Calu3 (cell line): ENCODE measurements at regions not wholly inside any gene's neighbourhood (a gene's known extent, or its start where the extent isn't known, plus 50 kb on each side); places are given as distances from the start of the nearest gene placed in this dataset.

Experiments used
- BruUV-seq: library from RNA; stranded (reverse); fragments of 400-500 nt; replicated peaks from 2 replicates; lab custom pipeline; 2021; lab: Mats Ljungman, UMichigan
- CTCF ChIA-PET: fragments of 300-600 bp; sonication (Branson Sonifier 250); formaldehyde crosslinking; loops from one replicate; lab custom pipeline; 2022; ENCODE audit warnings: antibody characterized with exemption; lab: Charles Lee
- DNase-seq: peaks from one replicate; pipeline ENCODE4 v3.0.0; 2022
- H3K27ac Mint-ChIP-seq: one replicate; pipeline ENCODE4 v1.8.0; 2022; ENCODE audit warnings: mixed read lengths; ENCODE audit not compliant: unreplicated experiment
- H3K27me3 Mint-ChIP-seq: one replicate; pipeline ENCODE4 v1.8.0; 2022; ENCODE audit warnings: mixed read lengths; ENCODE audit not compliant: unreplicated experiment
- H3K36me3 Mint-ChIP-seq: one replicate; pipeline ENCODE4 v1.8.0; 2022; ENCODE audit warnings: mild to moderate bottlenecking, moderate library complexity, mixed read lengths; ENCODE audit not compliant: insufficient read depth, unreplicated experiment
- H3K4me1 Mint-ChIP-seq: one replicate; pipeline ENCODE4 v1.8.0; 2022; ENCODE audit warnings: mild to moderate bottlenecking, low read depth, mixed read lengths; ENCODE audit not compliant: unreplicated experiment
- H3K4me3 Mint-ChIP-seq: one replicate; pipeline ENCODE4 v1.8.0; 2022; ENCODE audit warnings: mild to moderate bottlenecking, low read depth, moderate library complexity, mixed read lengths; ENCODE audit not compliant: unreplicated experiment
- H3K9me3 Mint-ChIP-seq: one replicate; pipeline ENCODE4 v1.8.0; 2022; ENCODE audit warnings: low read depth, mixed read lengths; ENCODE audit not compliant: unreplicated experiment
- CTCF ChIP-seq: fragments of 200-600 bp; IDR thresholded peaks from one replicate; pipeline ENCODE4 v1.8.0; 2022; ENCODE audit warnings: antibody characterized with exemption; ENCODE audit not compliant: unreplicated experiment
- intact Hi-C: fragments of 100-400 bp; cut with micrococcal nuclease; formaldehyde crosslinking; loops from one replicate; pipeline ENCODE4 v1.10.0; 2022; ENCODE audit not compliant: unreplicated experiment

GRCh38 chr18:78786776-78787175 is 192.8 kb upstream of the SALL3 start:
- H3K36me3 Mint-ChIP-seq = peaks cover 4% of the 10 kb centered on the region
- TF ChIP-seq CTCF = no peak
- H3K4me1 Mint-ChIP-seq = no peaks in the 10 kb centered on the region
- no TSS peak for BruUV-seq
- DNase-seq = no peak
- intact Hi-C loops = no loop called here
- no peaks in the 10 kb centered on the region for H3K27me3 Mint-ChIP-seq
- H3K27ac Mint-ChIP-seq = no peak overlapping the region
- H3K9me3 Mint-ChIP-seq = peaks cover 3% of the 10 kb centered on the region
- CTCF ChIA-PET = no interaction called here
- no peak overlapping the region for H3K4me3 Mint-ChIP-seq

- BruUV-seq = no TSS peak
- Mint-ChIP-seq H3K4me3 (no peak overlapping the region), H3K27ac (no peak overlapping the region), H3K4me1 (no peaks in the 10 kb centered on the region), H3K36me3 (peaks cover 4% of the 10 kb centered on the region), H3K9me3 (peaks cover 3% of the 10 kb centered on the region), H3K27me3 (no peaks in the 10 kb centered on the region)
- TF ChIP-seq CTCF = no peak
- DNase-seq = no peak
- CTCF ChIA-PET = no interaction called here
- intact Hi-C loops = no loop called here
Observed at GRCh38 chr18:78787751-78788150, 191.9 kb upstream of the SALL3 start.

GRCh38 chr18:78788161-78788560 is 191.5 kb upstream of the SALL3 start:
- no peak for DNase-seq
- Mint-ChIP-seq H3K36me3 (peaks cover 4% of the 10 kb centered on the region), H3K4me3 (no peak overlapping the region), H3K27ac (no peak overlapping the region), H3K9me3 (peaks cover 3% of the 10 kb centered on the region), H3K4me1 (no peaks in the 10 kb centered on the region), H3K27me3 (no peaks in the 10 kb centered on the region)
- BruUV-seq = no TSS peak
- CTCF ChIA-PET = no interaction called here
- intact Hi-C loops = no loop called here
- no peak for TF ChIP-seq CTCF

GRCh38 chr18:78789850-78790249 is 189.8 kb upstream of the SALL3 start:
- no TSS peak for BruUV-seq
- Mint-ChIP-seq H3K27me3 (no peaks in the 10 kb centered on the region), H3K9me3 (peaks cover 2% of the 10 kb centered on the region), H3K27ac (no peak overlapping the region), H3K4me3 (no peak overlapping the region), H3K4me1 (no peaks in the 10 kb centered on the region), H3K36me3 (peaks cover 4% of the 10 kb centered on the region)
- no peak for TF ChIP-seq CTCF
- no peak for DNase-seq
- CTCF ChIA-PET = interaction anchor here (0.5 kb wide), 1 partner anchor 1065 kb away, joined by 3 read pairs; no protein-coding TSS in a partner anchor
- intact Hi-C loops = no loop called here
